ENCODE measurements at regions not wholly inside any gene's neighbourhood (a gene's known extent, or its start where the extent isn't known, plus 50 kb on each side); places are given as distances from the start of the nearest gene placed in this dataset.
A peak's percentile ranks its signal among the peaks of the same experiment; 100 is the strongest.

- TF ChIP-seq TERF1 (CRISPR knock-in tag; IDR thresholded peaks at IDR 0.05) = no peak
- no peak for TF ChIP-seq SMARCE1 (IDR thresholded peaks at IDR 0.05; ENCODE audit: borderline replicate concordance)
- TF ChIP-seq ONECUT2 (CRISPR knock-in tag; IDR thresholded peaks at IDR 0.05) = no peak
- no peak for TF ChIP-seq RBAK (CRISPR knock-in tag; IDR thresholded peaks at IDR 0.05)
- no peak for TF ChIP-seq THAP7 (CRISPR knock-in tag; IDR thresholded peaks at IDR 0.05)
- no peak for TF ChIP-seq ZNF891 (CRISPR knock-in tag; IDR thresholded peaks at IDR 0.05)
- TF ChIP-seq ZNF124 (CRISPR knock-in tag; IDR thresholded peaks at IDR 0.05) = no peak
- TF ChIP-seq EED (CRISPR knock-in tag; IDR thresholded peaks at IDR 0.05) = no peak
- no peak for TF ChIP-seq RXRA (CRISPR knock-in tag; IDR thresholded peaks at IDR 0.05)
- no peak for TF ChIP-seq PPARG (CRISPR knock-in tag; conservative IDR thresholded peaks at IDR 0.05)
- no peak for TF ChIP-seq SYNCRIP (IDR thresholded peaks at IDR 0.05; ENCODE audit: insufficient read depth, low read depth, low read length)
- no peak for TF ChIP-seq ELF4 (CRISPR knock-in tag; IDR thresholded peaks at IDR 0.05; ENCODE audit: borderline replicate concordance)
- no peak for TF ChIP-seq MBD4 (IDR thresholded peaks at IDR 0.05; ENCODE audit: borderline replicate concordance, low read length)
- no peak for TF ChIP-seq SNAI1 (CRISPR knock-in tag; IDR thresholded peaks at IDR 0.05; ENCODE audit: borderline replicate concordance)
- no peak for TF ChIP-seq ZBTB26 (CRISPR knock-in tag; IDR thresholded peaks at IDR 0.05; ENCODE audit: borderline replicate concordance)
- no peak for TF ChIP-seq ZNF761 (CRISPR knock-in tag; conservative IDR thresholded peaks at IDR 0.05)
- TF ChIP-seq GFI1 (CRISPR knock-in tag; IDR thresholded peaks at IDR 0.05; ENCODE audit: borderline replicate concordance) = 0 out of 2 replicates have a peak, but pooled peaks have one; percentile 3
- no peak for TF ChIP-seq ZBTB3 (CRISPR knock-in tag; IDR thresholded peaks at IDR 0.05; ENCODE audit: borderline replicate concordance, low read depth)
- TF ChIP-seq TBP (CRISPR knock-in tag; IDR thresholded peaks at IDR 0.05) = no peak
- TF ChIP-seq CENPT (CRISPR knock-in tag; IDR thresholded peaks at IDR 0.05; ENCODE audit: low read depth) = no peak
- no peak for TF ChIP-seq BCL3 (CRISPR knock-in tag; IDR thresholded peaks at IDR 0.05)
- no peak for TF ChIP-seq ZNF598 (CRISPR knock-in tag; IDR thresholded peaks at IDR 0.05; ENCODE audit: borderline replicate concordance)
- TF ChIP-seq ZFY (CRISPR knock-in tag; IDR thresholded peaks at IDR 0.05) = no peak
- no peak for TF ChIP-seq ZBTB42 (CRISPR knock-in tag; IDR thresholded peaks at IDR 0.05)
- no peak for TF ChIP-seq ZNF350 (CRISPR knock-in tag; IDR thresholded peaks at IDR 0.05; ENCODE audit: borderline replicate concordance, low read depth)
- no peak for TF ChIP-seq MTERF4 (CRISPR knock-in tag; IDR thresholded peaks at IDR 0.05)
- TF ChIP-seq ZNF282 (IDR thresholded peaks at IDR 0.05; ENCODE audit: partially characterized antibody) = no peak
- TF ChIP-seq ZNF724P (CRISPR knock-in tag; IDR thresholded peaks at IDR 0.05; ENCODE audit: borderline replicate concordance) = no peak
These were observed 73.3 kb downstream of the PTHLH start (continued) for GRCh38 chr12:27899151-27899661.

Measured in HepG2 (cell line).